HCT116 (cell line): ENCODE measurements at regions not wholly inside any gene's neighbourhood (a gene's known extent, or its start where the extent isn't known, plus 50 kb on each side); places are given as distances from the start of the nearest gene placed in this dataset.

Experiments used
- ATAC-seq: fragments of 200-7000 bp; cut with Tn5 transposase; 2 replicates; pipeline ENCODE4 v1.9.1; 2020; ENCODE audit warnings: mild to moderate bottlenecking, moderate library complexity
- BruUV-seq: library from RNA; stranded (reverse); fragments of 400-500 nt; replicated peaks from 2 replicates; lab custom pipeline; 2021; lab: Mats Ljungman, UMichigan
- CTCF ChIA-PET: fragments of 300-600 bp; sonication (Branson Sonifier 250); formaldehyde crosslinking; loops from one replicate; lab custom pipeline; 2021; ENCODE audit warnings: antibody characterized with exemption; lab: Charles Lee
- POLR2A ChIA-PET: fragments of 300-600, 350-600 bp; sonication (Branson Sonifier 250); formaldehyde crosslinking; loops from one replicate; lab custom pipeline; 2021; ENCODE audit warnings: antibody characterized with exemption; lab: Charles Lee
- RAD21 ChIA-PET, 2 experiments: fragments of 300-600 bp; sonication (Branson Sonifier 250); formaldehyde crosslinking; loops; one replicate each; lab custom pipeline; 2023; ENCODE audit warnings: low total read pairs in 2 of 2; ENCODE audit not compliant: uncharacterized antibody in 2 of 2, unreplicated experiment in 2 of 2, low non-redundant PET in 1 of 2; lab: Charles Lee
- DNase-seq: peaks from one replicate; pipeline ENCODE4 v3.0.0-alpha.2; 2010; ENCODE audit warnings: low read depth, low spot score
- H2AFZ ChIP-seq: fragments of 200-600 bp; shearing (Covaris generic), sonication (generic); 2 replicates; pipeline ENCODE4 v1.6.1; 2017; ENCODE audit warnings: low read depth, mixed run types, mixed read lengths, antibody characterized with exemption, low read length; ENCODE audit not compliant: poor library complexity, severe bottlenecking
- H3K27ac ChIP-seq: 2 replicates; pipeline ENCODE4 v1.5.1; 2012; ENCODE audit warnings: low read depth, low read length
- H3K27me3 ChIP-seq: fragments of 200-600 bp; sonication (generic); 2 replicates; pipeline ENCODE4 v1.6.1; 2016; ENCODE audit warnings: mixed run types, low read length, mixed read lengths; ENCODE audit not compliant: insufficient read depth
- H3K36me3 ChIP-seq, 2 experiments: fragments of 200-500 bp in 1 of 2; fragments of 200-600 bp in 1 of 2; sonication (Bioruptor generic) in 1 of 2; sonication (generic) in 1 of 2; 2 replicates each; pipeline versions ENCODE4 v1.5.1 to v1.6.1; 2014 to 2016; ENCODE audit warnings: low read length in 2 of 2, inconsistent platforms in 1 of 2, mixed read lengths in 1 of 2, mixed run types in 1 of 2; ENCODE audit not compliant: insufficient read depth in 2 of 2, control insufficient read depth in 1 of 2
- H3K4me1 ChIP-seq, 2 experiments: fragments of 200-600 bp in 1 of 2; sonication (generic) in 1 of 2; 2 replicates each; pipeline versions ENCODE4 v1.5.1 to v1.6.1; 2012 to 2017; ENCODE audit warnings: low read length in 2 of 2, inconsistent platforms in 1 of 2, mild to moderate bottlenecking in 1 of 2, mixed read lengths in 1 of 2, mixed run types in 1 of 2, moderate library complexity in 1 of 2; ENCODE audit not compliant: insufficient read depth in 2 of 2, control insufficient read depth in 1 of 2
- H3K4me2 ChIP-seq: fragments of 200-600 bp; sonication (generic); 2 replicates; pipeline ENCODE4 v1.6.1; 2017; ENCODE audit warnings: mixed run types, low read length, mixed read lengths
- H3K4me3 ChIP-seq, 2 experiments: fragments of 200-600 bp in 1 of 2; sonication (generic) in 1 of 2; replicated peaks in 1 of 2; 2 replicates each; pipeline ENCODE4 v1.5.1; 2011 to 2016; ENCODE audit warnings: low read length in 2 of 2, control low read depth in 1 of 2, low read depth in 1 of 2, mild to moderate bottlenecking in 1 of 2, mixed read lengths in 1 of 2, mixed run types in 1 of 2
- H3K79me2 ChIP-seq: fragments of 200-600 bp; sonication (generic); 2 replicates; pipeline ENCODE4 v1.6.1; 2017; ENCODE audit warnings: mild to moderate bottlenecking, mixed run types, low read length, moderate library complexity, mixed read lengths; ENCODE audit not compliant: insufficient read depth
- H3K9ac ChIP-seq: fragments of 200-600 bp; sonication (generic); 2 replicates; pipeline ENCODE4 v1.6.1; 2016; ENCODE audit warnings: low read length, mixed read lengths
- H3K9me2 ChIP-seq: fragments of 200-600 bp; sonication (generic), shearing (Covaris generic); 2 replicates; pipeline ENCODE4 v1.6.1; 2017; ENCODE audit warnings: mixed run types, mild to moderate bottlenecking, moderate library complexity; ENCODE audit not compliant: insufficient read depth
- H3K9me3 ChIP-seq, 2 experiments: fragments of 200-500 bp in 1 of 2; fragments of 200-600 bp in 1 of 2; sonication (Bioruptor generic) in 1 of 2; sonication (generic) in 1 of 2; 2 replicates each; pipeline ENCODE4 v1.6.1; 2014 to 2017; ENCODE audit warnings: low read length in 2 of 2, mixed read lengths in 2 of 2, inconsistent platforms in 1 of 2, low read depth in 1 of 2, mild to moderate bottlenecking in 1 of 2, mixed run types in 1 of 2, moderate library complexity in 1 of 2; ENCODE audit not compliant: control insufficient read depth in 1 of 2, insufficient read depth in 1 of 2
- H4K20me1 ChIP-seq: fragments of 200-600 bp; sonication (generic), shearing (Covaris generic); 2 replicates; pipeline ENCODE4 v1.6.1; 2017; ENCODE audit warnings: mixed run types, mild to moderate bottlenecking, moderate library complexity; ENCODE audit not compliant: insufficient read depth
- CEBPB ChIP-seq: IDR thresholded peaks from 2 replicates; pipeline ENCODE4 v1.6.1; 2012; ENCODE audit warnings: low read depth
- EZH2 ChIP-seq: fragments of 200-600 bp; sonication (generic); IDR thresholded peaks from 2 replicates; pipeline ENCODE4 v1.6.1; 2017; ENCODE audit warnings: antibody characterized with exemption, mixed run types
- EZH2phosphoT487 ChIP-seq: fragments of 200-600 bp; IDR thresholded peaks from 2 replicates; pipeline ENCODE4 v1.6.1; 2018; ENCODE audit warnings: antibody characterized with exemption, borderline replicate concordance
- FOSL1 ChIP-seq: IDR thresholded peaks from 2 replicates; pipeline ENCODE4 v1.6.1; 2012; ENCODE audit warnings: low read depth
- JUND ChIP-seq: IDR thresholded peaks from 2 replicates; pipeline ENCODE4 v1.6.1; 2012
- MAX ChIP-seq: IDR thresholded peaks from 2 replicates; pipeline ENCODE4 v1.6.1; 2012
- POLR2A ChIP-seq: IDR thresholded peaks from 2 replicates; pipeline ENCODE4 v1.7.0; 2011; ENCODE audit warnings: borderline replicate concordance; ENCODE audit not compliant: insufficient read depth, insufficient read length; ENCODE audit errors: extremely low read depth
- RAD21 ChIP-seq: IDR thresholded peaks from 2 replicates; pipeline ENCODE4 v1.6.1; 2012; ENCODE audit warnings: low read depth, mild to moderate bottlenecking
- REST ChIP-seq: IDR thresholded peaks from 2 replicates; pipeline ENCODE4 v1.6.1; 2012; ENCODE audit warnings: low read depth
- SIN3A ChIP-seq: IDR thresholded peaks from 2 replicates; pipeline ENCODE4 v1.6.1; 2012; ENCODE audit warnings: low read depth
- SP1 ChIP-seq: IDR thresholded peaks from 2 replicates; pipeline ENCODE4 v1.6.1; 2012; ENCODE audit warnings: low read depth
- TCF7L2 ChIP-seq: IDR thresholded peaks from 2 replicates; pipeline ENCODE4 v1.7.0; 2011; ENCODE audit warnings: borderline replicate concordance, inconsistent platforms; ENCODE audit not compliant: insufficient read depth, insufficient read length; ENCODE audit errors: extremely low read depth
- ZFX ChIP-seq: fragments of 450-650 bp; IDR thresholded peaks from 2 replicates; pipeline ENCODE4 v1.6.1; 2017
- ZNF274 ChIP-seq: fragments of 200-500 bp; sonication (Bioruptor generic); IDR thresholded peaks from 2 replicates; pipeline ENCODE4 v1.6.1; 2014; ENCODE audit warnings: mild to moderate bottlenecking, low read depth, low read length, inconsistent platforms
- intact Hi-C: fragments of 100-400 bp; cut with micrococcal nuclease; formaldehyde crosslinking; loops from 2 replicates; pipeline ENCODE4 v1.10.0; 2022
- TF ChIP-seq, protein P1 (sequence below), 3 experiments: fragments of 200-600 bp in 1 of 3; sonication (generic) in 1 of 3; IDR thresholded peaks in 2 of 3; conservative IDR thresholded peaks in 1 of 3; 2 replicates each; pipeline ENCODE4 v1.5.1; 2012 to 2017; ENCODE audit warnings: low read depth in 2 of 3, low read length in 2 of 3, antibody characterized with exemption in 1 of 3, borderline replicate concordance in 1 of 3, control low read depth in 1 of 3, mild to moderate bottlenecking in 1 of 3, mixed read lengths in 1 of 3, mixed run types in 1 of 3, moderate library complexity in 1 of 3; ENCODE audit not compliant: insufficient read depth in 1 of 3
- TF ChIP-seq, protein P2 (sequence below): IDR thresholded peaks from 2 replicates; pipeline ENCODE4 v1.6.1; 2012

DNA sequence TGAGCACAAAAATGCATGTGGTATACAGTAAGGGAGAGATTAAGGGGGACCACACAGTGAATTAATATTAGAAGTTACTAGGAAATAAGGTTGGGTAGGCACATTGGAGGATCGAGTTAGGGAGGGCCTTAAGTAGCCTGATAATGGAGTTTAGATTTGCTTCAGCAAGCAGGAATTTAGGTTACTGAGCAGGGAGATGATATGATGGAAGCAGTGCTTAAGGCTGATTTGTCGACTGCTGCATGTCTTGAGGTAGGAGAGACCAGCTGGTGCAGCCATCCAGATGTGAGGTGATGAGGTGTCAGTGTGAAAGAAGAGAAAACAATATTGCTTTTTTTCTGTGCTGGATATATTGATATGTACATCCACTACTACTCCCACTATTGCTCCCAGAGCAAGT lies 55.2 kb upstream of the ACTBL2 start:
- Histone ChIP-seq H3K4me2 (no peak overlapping the region), H3K9me2 (no peaks in the 10 kb centered on the region), H2AFZ (peak overlapping the region; percentile 38), H3K27me3 (no peaks in the 10 kb centered on the region), H3K36me3 (no peaks in the 10 kb centered on the region), H3K9ac (no peak overlapping the region), H3K9me3 (no peaks in the 10 kb centered on the region), H3K79me2 (no peaks in the 10 kb centered on the region), H4K20me1 (no peaks in the 10 kb centered on the region), H3K4me3 (no peak overlapping the region), H3K27ac (no peak overlapping the region), H3K4me1 (peaks cover 0 to 13% of the 10 kb centered on the region in 2 experiments; a peak in 2 of 4 replicates)
- ChIA-PET CTCF (no interaction called here), POLR2A (no interaction called here), RAD21 (no interaction called here)
- no peak for TF ChIP-seq FOSL1
- TF ChIP-seq MAX: no peak
- TF ChIP-seq EZH2phosphoT487: no peak
- TF ChIP-seq REST: no peak
- TF ChIP-seq, protein P1, sequence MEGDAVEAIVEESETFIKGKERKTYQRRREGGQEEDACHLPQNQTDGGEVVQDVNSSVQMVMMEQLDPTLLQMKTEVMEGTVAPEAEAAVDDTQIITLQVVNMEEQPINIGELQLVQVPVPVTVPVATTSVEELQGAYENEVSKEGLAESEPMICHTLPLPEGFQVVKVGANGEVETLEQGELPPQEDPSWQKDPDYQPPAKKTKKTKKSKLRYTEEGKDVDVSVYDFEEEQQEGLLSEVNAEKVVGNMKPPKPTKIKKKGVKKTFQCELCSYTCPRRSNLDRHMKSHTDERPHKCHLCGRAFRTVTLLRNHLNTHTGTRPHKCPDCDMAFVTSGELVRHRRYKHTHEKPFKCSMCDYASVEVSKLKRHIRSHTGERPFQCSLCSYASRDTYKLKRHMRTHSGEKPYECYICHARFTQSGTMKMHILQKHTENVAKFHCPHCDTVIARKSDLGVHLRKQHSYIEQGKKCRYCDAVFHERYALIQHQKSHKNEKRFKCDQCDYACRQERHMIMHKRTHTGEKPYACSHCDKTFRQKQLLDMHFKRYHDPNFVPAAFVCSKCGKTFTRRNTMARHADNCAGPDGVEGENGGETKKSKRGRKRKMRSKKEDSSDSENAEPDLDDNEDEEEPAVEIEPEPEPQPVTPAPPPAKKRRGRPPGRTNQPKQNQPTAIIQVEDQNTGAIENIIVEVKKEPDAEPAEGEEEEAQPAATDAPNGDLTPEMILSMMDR (IDR thresholded peaks at IDR 0.05 in 2 of 3, conservative IDR thresholded peaks at IDR 0.05 in 1 of 3; ENCODE audit: borderline replicate concordance in 1 of 3, insufficient read depth in 1 of 3, low read depth in 2 of 3, low read length in 2 of 3): no peak
- TF ChIP-seq RAD21: no peak
- no peak for TF ChIP-seq CEBPB
- TF ChIP-seq SP1: no peak
- TF ChIP-seq POLR2A: no peak
- TF ChIP-seq TCF7L2: no peak
- TF ChIP-seq SIN3A: no peak
- TF ChIP-seq ZNF274: no peak
- no peak for TF ChIP-seq JUND
- TF ChIP-seq, protein P2, sequence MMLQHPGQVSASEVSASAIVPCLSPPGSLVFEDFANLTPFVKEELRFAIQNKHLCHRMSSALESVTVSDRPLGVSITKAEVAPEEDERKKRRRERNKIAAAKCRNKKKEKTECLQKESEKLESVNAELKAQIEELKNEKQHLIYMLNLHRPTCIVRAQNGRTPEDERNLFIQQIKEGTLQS: no peak
- TF ChIP-seq EZH2: no peak
- no peak for TF ChIP-seq ZFX
- DNase-seq (no peak), ATAC-seq (no peak)
- intact Hi-C loops: no loop called here
- no TSS peak for BruUV-seq
